MM.1S (cell line): ENCODE measurements at regions not wholly inside any gene's neighbourhood (a gene's known extent, or its start where the extent isn't known, plus 50 kb on each side); places are given as distances from the start of the nearest gene placed in this dataset.

ENCODE experiments used
- DNase-seq: peaks from one replicate; pipeline ENCODE4 v3.0.0-alpha.2; 2015
- H2AFZ ChIP-seq: fragments of 300-600 bp; sonication (generic); 2 replicates; pipeline ENCODE4 v1.6.0; 2016; ENCODE audit warnings: antibody characterized with exemption, low read length
- H3F3A ChIP-seq: fragments of 300-600 bp; sonication (generic); 2 replicates; pipeline ENCODE4 v1.6.1; 2016; ENCODE audit warnings: mild to moderate bottlenecking, antibody characterized with exemption, low read length, moderate library complexity, mixed read lengths; ENCODE audit not compliant: insufficient read depth
- H3K27ac ChIP-seq: fragments of 300-600 bp; sonication (generic); 2 replicates; pipeline ENCODE4 v1.5.1; 2016; ENCODE audit warnings: mild to moderate bottlenecking, low read length
- H3K27me3 ChIP-seq: fragments of 300-600 bp; sonication (generic); replicated peaks from 2 replicates; pipeline ENCODE4 v1.6.0; 2016; ENCODE audit warnings: low read length; ENCODE audit not compliant: insufficient read depth
- H3K36me3 ChIP-seq: fragments of 300-600 bp; sonication (generic); replicated peaks from 2 replicates; pipeline ENCODE4 v1.6.1; 2016; ENCODE audit warnings: mild to moderate bottlenecking, low read length, mixed read lengths; ENCODE audit not compliant: insufficient read depth
- H3K4me1 ChIP-seq: fragments of 300-600 bp; sonication (generic); 2 replicates; pipeline ENCODE4 v1.6.1; 2016; ENCODE audit warnings: low read length, mixed read lengths
- H3K4me2 ChIP-seq: fragments of 300-600 bp; sonication (generic); 2 replicates; pipeline ENCODE4 v1.6.0; 2016; ENCODE audit warnings: low read depth, low read length
- H3K4me3 ChIP-seq: fragments of 300-600 bp; sonication (generic); 2 replicates; pipeline ENCODE4 v1.5.1; 2016; ENCODE audit warnings: low read length, mixed read lengths
- H3K79me2 ChIP-seq: fragments of 300-600 bp; sonication (generic); 2 replicates; pipeline ENCODE4 v1.6.1; 2016; ENCODE audit warnings: mixed run types, low read length, mixed read lengths
- H3K9ac ChIP-seq: fragments of 300-600 bp; sonication (generic); 2 replicates; pipeline ENCODE4 v1.6.1; 2016; ENCODE audit warnings: low read length, mixed read lengths
- H3K9me2 ChIP-seq: fragments of 300-600 bp; sonication (generic); replicated peaks from 2 replicates; pipeline ENCODE4 v1.6.1; 2016; ENCODE audit warnings: mild to moderate bottlenecking, low read length, mixed read lengths; ENCODE audit not compliant: insufficient read depth
- H3K9me3 ChIP-seq: fragments of 300-600 bp; sonication (generic); replicated peaks from 2 replicates; pipeline ENCODE4 v1.6.1; 2016; ENCODE audit warnings: mild to moderate bottlenecking, low read length, mixed read lengths; ENCODE audit not compliant: insufficient read depth
- H4K20me1 ChIP-seq: fragments of 300-600 bp; sonication (generic); 2 replicates; pipeline ENCODE4 v1.6.1; 2016; ENCODE audit warnings: mild to moderate bottlenecking, low read length, moderate library complexity, mixed read lengths; ENCODE audit not compliant: insufficient read depth
- CTCF ChIP-seq: fragments of 300-600 bp; sonication (generic); IDR thresholded peaks from 2 replicates; pipeline ENCODE4 v1.5.1; 2016; ENCODE audit warnings: antibody characterized with exemption, low read length, mixed read lengths
- EZH2 ChIP-seq: fragments of 300-600 bp; sonication (generic); optimal IDR thresholded peaks from 2 replicates; pipeline ENCODE3; 2017; ENCODE audit warnings: low read depth, mild to moderate bottlenecking, antibody characterized with exemption, low read length, mixed read lengths
- EZH2phosphoT487 ChIP-seq: fragments of 300-600 bp; sonication (generic); IDR thresholded peaks from 2 replicates; pipeline ENCODE4 v1.6.1; 2018; ENCODE audit warnings: antibody characterized with exemption, low read length

GRCh38 chr13:90615767-90616166 lies 731.7 kb upstream of the MIR17HG start:
- Histone ChIP-seq H3K79me2 (no peaks in the 10 kb centered on the region), H2AFZ (no peak overlapping the region), H3K27ac (no peak overlapping the region), H3K4me2 (no peak overlapping the region), H3F3A (no peaks in the 10 kb centered on the region), H3K36me3 (no peaks in the 10 kb centered on the region), H3K4me3 (no peak overlapping the region), H4K20me1 (no peaks in the 10 kb centered on the region), H3K4me1 (no peaks in the 10 kb centered on the region), H3K9me3 (no peaks in the 10 kb centered on the region), H3K27me3 (no peaks in the 10 kb centered on the region), H3K9ac (no peak overlapping the region), H3K9me2 (no peaks in the 10 kb centered on the region)
- no peak for DNase-seq
- TF ChIP-seq EZH2phosphoT487 (no peak), CTCF (no peak), EZH2 (no peak)

- Histone ChIP-seq H3K9me2 (no peaks in the 10 kb centered on the region), H4K20me1 (no peaks in the 10 kb centered on the region), H3K4me1 (peaks cover 13% of the 10 kb centered on the region), H3K36me3 (no peaks in the 10 kb centered on the region), H3K9me3 (no peaks in the 10 kb centered on the region), H3K9ac (no peak overlapping the region), H3K27me3 (no peaks in the 10 kb centered on the region), H3K79me2 (no peaks in the 10 kb centered on the region), H3K4me2 (no peak overlapping the region), H3F3A (no peaks in the 10 kb centered on the region; the same call in 1 of the 2 replicates), H3K4me3 (no peak overlapping the region), H2AFZ (no peak overlapping the region), H3K27ac (no peak overlapping the region)
- no peak for DNase-seq
- TF ChIP-seq EZH2phosphoT487 (no peak), EZH2 (no peak), CTCF (no peak)
Observed at GRCh38 chr13:90618133-90618532, 729.4 kb upstream of the MIR17HG start.

- H3K27me3 ChIP-seq, result no peaks in the 10 kb centered on the region
- H3K9me3 ChIP-seq, result no peaks in the 10 kb centered on the region
- H3K36me3 ChIP-seq, result no peaks in the 10 kb centered on the region
- peaks cover 26% of the 10 kb centered on the region for H3K4me1 ChIP-seq
- peak overlapping the region; percentile 57 for H3K4me2 ChIP-seq
- H3K27ac ChIP-seq, result peak overlapping the region; percentile 79; the same call in 1 of the 2 replicates
- H3K9ac ChIP-seq, result peak overlapping the region; percentile 18; the same call in 1 of the 2 replicates
- H2AFZ ChIP-seq, result peak overlapping the region; percentile 48
- H3F3A ChIP-seq, result peaks cover 2% of the 10 kb centered on the region; the same call in 1 of the 2 replicates
- peak; percentile 10 for DNase-seq
- no peak overlapping the region for H3K4me3 ChIP-seq
- no peaks in the 10 kb centered on the region for H4K20me1 ChIP-seq
- TF ChIP-seq EZH2, result no peak
- no peak for TF ChIP-seq EZH2phosphoT487
- TF ChIP-seq CTCF, result no peak
- H3K79me2 ChIP-seq, result no peaks in the 10 kb centered on the region
- no peaks in the 10 kb centered on the region for H3K9me2 ChIP-seq
Observed at GRCh38 chr13:90622541-90622940, 724.9 kb upstream of the MIR17HG start.
